HUES6 (cell line): ENCODE measurements at regions not wholly inside any gene's neighbourhood (a gene's known extent, or its start where the extent isn't known, plus 50 kb on each side); places are given as distances from the start of the nearest gene placed in this dataset.

Experiments
- H3K27ac ChIP-seq: 2 replicates; pipeline ENCODE4 v1.7.0; 2013; ENCODE audit warnings: low read depth, mild to moderate bottlenecking, low read length, inconsistent platforms
- H3K27me3 ChIP-seq: 2 replicates; pipeline ENCODE4 v1.6.1; 2013; ENCODE audit warnings: low read length; ENCODE audit not compliant: control insufficient read depth, insufficient read depth
- H3K36me3 ChIP-seq: 2 replicates; pipeline ENCODE4 v1.6.1; 2013; ENCODE audit warnings: low read length; ENCODE audit not compliant: control insufficient read depth, insufficient read depth
- H3K4me1 ChIP-seq: 2 replicates; pipeline ENCODE4 v1.6.1; 2013; ENCODE audit warnings: low read length; ENCODE audit not compliant: control insufficient read depth, insufficient read depth
- H3K4me3 ChIP-seq: 2 replicates; pipeline ENCODE4 v1.5.1; 2013; ENCODE audit warnings: low read depth, low read length
- H3K9ac ChIP-seq: one replicate; pipeline ENCODE4 v1.6.1; 2013; ENCODE audit warnings: mild to moderate bottlenecking, low read length
- H3K9me3 ChIP-seq: 2 replicates; pipeline ENCODE4 v1.6.1; 2013; ENCODE audit warnings: low read depth, low read length; ENCODE audit not compliant: control insufficient read depth, insufficient read depth

DNA sequence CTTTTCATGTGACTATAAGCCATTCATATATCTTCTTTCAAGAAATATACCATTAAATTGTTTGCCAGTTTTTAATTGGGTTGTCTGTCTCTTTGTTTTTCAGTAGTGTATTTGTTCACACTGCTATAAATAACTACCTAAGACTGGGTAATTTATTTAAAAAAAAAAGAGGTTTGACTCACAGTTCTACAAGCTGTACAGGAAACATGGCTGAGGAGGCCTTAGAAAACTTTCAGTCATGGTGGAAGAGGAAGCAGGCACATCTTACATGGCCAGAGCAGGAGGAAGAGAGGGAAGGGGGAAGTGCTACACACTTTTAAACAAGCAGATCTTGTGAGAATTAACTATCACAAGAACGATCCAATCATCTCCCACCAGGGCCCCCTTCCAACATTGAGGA lies 255.3 kb downstream of the EPM2A start:
- Histone ChIP-seq H3K4me3 (no peak overlapping the region), H3K27ac (no peak overlapping the region), H3K9me3 (peaks cover 6% of the 10 kb centered on the region; the same call in 1 of the 2 replicates), H3K4me1 (no peaks in the 10 kb centered on the region), H3K9ac (no peak overlapping the region), H3K36me3 (no peaks in the 10 kb centered on the region), H3K27me3 (no peaks in the 10 kb centered on the region)

DNA sequence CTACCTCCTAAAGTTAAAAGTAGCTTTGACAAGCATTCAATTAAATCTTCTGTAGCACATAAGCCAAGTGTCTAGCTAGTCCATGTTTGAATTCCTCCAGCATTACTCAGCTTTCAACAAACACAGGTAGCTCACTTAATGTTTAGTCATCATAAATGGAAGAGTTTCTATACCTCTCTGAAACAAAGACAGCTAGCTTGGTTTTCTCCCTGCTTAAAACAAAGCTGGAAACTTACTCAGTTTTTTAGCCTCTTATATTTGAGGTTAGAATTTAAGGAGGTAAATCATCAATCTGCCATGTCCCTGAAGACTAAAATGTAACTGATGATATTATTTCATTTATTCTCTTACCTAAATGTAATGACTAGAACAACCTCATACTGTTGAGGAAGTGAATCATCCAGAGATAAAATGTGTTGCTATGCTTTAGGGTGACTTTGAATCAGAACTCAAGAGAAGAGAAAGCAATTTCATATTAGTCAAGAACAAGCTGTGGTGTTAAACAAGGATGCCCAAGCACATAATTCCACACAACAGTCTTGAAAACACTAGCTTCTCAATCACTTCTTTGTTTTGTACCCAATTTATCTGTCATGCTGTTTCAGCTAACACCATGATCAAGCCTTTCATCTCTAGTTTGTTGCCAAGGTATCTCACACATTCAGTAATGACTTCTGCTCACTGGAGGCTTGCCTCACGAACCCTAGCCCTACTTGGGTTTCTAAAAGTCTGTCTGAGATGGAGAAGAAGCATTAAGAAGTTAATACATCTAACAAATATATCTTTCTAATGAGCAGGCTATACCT lies 251.9 kb downstream of the EPM2A start:
- H3K27ac ChIP-seq: no peak overlapping the region
- H3K4me3 ChIP-seq: no peak overlapping the region
- no peaks in the 10 kb centered on the region for H3K36me3 ChIP-seq
- no peaks in the 10 kb centered on the region for H3K4me1 ChIP-seq
- H3K9ac ChIP-seq: no peak overlapping the region
- H3K27me3 ChIP-seq: no peaks in the 10 kb centered on the region
- peaks cover under 1% of the 10 kb centered on the region; the same call in 1 of the 2 replicates for H3K9me3 ChIP-seq

DNA sequence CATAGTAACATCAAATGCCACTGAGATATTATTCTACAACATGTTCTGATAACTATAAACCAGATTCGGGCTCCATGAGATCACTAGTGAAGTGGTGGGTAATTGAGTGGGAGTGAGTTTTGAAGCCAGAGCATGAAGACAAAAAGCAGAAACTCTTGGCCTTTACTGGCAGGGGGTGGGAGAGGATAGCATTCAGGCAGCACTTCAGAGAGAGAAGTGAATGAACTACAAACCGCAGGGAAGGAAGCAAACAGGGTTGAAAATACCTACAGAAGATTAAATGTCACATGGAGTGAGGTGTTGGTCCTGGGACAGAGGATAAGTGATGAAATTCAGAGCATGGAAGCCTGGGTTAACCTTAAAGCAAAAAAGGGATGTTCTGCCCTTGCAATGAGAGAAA lies 250.0 kb downstream of the EPM2A start:
- Histone ChIP-seq H3K36me3 (no peaks in the 10 kb centered on the region), H3K27me3 (no peaks in the 10 kb centered on the region), H3K4me3 (no peak overlapping the region), H3K9me3 (no peaks in the 10 kb centered on the region), H3K27ac (no peak overlapping the region), H3K4me1 (no peaks in the 10 kb centered on the region), H3K9ac (no peak overlapping the region)

DNA sequence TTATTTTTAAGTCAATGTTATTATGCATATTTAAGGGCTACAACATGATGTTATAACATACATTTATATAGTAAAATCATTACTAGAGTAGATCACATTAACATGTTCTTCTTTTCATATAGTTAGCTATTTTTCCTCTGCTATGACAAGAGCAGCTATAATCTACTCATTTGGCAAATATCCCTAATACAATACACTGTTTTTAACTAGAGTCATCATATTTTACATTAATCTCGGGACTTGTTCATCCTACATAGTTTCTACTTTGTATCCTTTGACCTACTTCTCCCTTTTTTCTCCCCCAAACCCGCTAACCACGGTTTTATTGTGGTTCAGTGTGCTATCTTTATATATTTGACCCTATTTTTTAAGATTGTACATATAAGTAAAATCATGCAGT lies 249.0 kb downstream of the EPM2A start:
- H3K4me3 ChIP-seq: no peak overlapping the region
- H3K27ac ChIP-seq: no peak overlapping the region
- no peak overlapping the region for H3K9ac ChIP-seq
- no peaks in the 10 kb centered on the region for H3K4me1 ChIP-seq
- no peaks in the 10 kb centered on the region for H3K36me3 ChIP-seq
- H3K27me3 ChIP-seq: no peaks in the 10 kb centered on the region
- H3K9me3 ChIP-seq: no peaks in the 10 kb centered on the region

DNA sequence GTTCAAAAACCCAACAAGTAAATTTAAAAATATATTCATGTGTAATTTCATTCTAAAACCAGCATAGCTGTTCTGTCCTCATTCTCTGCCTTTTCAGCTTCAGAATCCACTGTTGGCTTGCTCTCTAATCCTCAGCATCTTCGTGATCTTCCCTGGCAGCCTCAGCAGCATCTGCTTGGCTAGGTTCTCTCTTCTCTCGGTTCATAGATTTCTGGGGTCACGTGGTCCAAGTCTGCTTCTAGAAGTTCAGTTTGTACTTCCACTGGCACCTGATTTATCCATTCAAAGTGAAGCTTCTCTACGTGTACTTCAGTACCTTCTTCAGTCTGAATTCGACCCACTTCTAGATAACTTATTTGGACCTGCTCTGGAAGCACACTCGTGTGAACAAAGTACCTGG lies 245.7 kb downstream of the EPM2A start:
- Histone ChIP-seq H3K27ac (no peak overlapping the region), H3K27me3 (no peaks in the 10 kb centered on the region), H3K9ac (no peak overlapping the region)

DNA sequence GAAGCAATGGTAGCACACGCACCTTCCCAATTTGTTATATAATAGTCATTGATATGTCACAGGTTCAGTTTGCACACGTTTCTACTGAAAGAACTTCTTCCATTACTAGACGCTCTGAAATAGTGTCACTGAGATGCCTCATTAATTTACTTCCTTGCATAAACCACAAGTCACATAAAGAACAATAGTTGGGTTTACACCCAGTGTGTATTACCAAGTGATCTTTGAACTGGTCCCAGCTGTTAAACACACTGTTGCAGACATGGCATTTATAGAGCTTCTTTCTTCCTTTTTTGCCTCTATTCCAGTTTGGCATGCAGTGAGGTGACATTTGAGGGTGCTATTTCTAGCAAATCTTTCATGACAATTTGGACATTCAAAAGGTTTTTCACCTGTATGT lies 245.3 kb downstream of the EPM2A start:
- no peak overlapping the region for H3K27ac ChIP-seq
- no peak overlapping the region for H3K4me3 ChIP-seq
- no peaks in the 10 kb centered on the region for H3K27me3 ChIP-seq
- no peaks in the 10 kb centered on the region for H3K36me3 ChIP-seq
- no peak overlapping the region for H3K9ac ChIP-seq
- H3K9me3 ChIP-seq: no peaks in the 10 kb centered on the region
- H3K4me1 ChIP-seq: no peaks in the 10 kb centered on the region

More for the DNA sequence above, 245.7 kb downstream of the EPM2A start:
- H3K4me3 ChIP-seq: no peak overlapping the region
- no peaks in the 10 kb centered on the region for H3K4me1 ChIP-seq
- H3K9me3 ChIP-seq: no peaks in the 10 kb centered on the region
- no peaks in the 10 kb centered on the region for H3K36me3 ChIP-seq

DNA sequence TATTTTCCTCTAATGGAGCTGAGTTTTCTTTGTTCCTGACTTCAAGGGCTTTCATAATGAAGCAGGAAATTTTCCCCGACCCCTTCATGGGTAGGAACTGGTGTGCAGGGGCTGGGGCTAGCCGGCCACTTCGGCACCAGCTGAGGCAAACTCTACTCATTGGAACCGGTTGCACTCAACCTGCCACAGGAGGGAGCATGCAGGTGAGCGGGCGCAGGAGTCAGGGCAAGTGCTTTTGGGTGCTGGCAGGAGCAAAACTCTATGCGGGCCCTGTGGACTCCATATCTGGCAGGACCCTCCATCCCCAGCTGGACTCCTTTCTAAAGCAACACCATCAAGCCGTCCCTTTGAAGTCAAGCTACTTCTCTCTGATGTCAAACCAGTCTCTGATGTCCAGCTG lies 244.2 kb downstream of the EPM2A start:
- H3K27ac ChIP-seq: no peak overlapping the region
- H3K4me3 ChIP-seq: no peak overlapping the region
- H3K36me3 ChIP-seq: no peaks in the 10 kb centered on the region
- H3K4me1 ChIP-seq: no peaks in the 10 kb centered on the region
- H3K9ac ChIP-seq: no peak overlapping the region
- H3K9me3 ChIP-seq: no peaks in the 10 kb centered on the region
- no peaks in the 10 kb centered on the region for H3K27me3 ChIP-seq

DNA sequence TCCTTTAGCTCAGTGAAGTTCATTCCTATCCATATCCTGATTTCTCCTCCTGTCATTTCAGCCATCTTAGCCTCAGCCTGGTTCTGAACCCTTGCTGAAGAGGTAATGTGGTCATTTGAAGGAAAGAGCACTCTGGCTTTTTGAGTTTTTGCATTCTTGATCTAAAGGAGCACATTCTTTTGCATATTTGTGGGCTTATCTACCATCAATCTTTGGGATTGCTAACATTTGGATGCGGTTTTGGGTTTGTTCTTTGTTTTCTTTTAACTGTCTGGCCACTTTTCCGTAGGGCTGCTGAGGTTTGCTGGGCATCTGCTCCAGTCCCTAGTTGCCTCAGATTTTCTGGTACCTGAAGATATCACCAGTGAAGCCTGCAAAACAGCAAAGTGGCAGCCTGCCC lies 238.3 kb downstream of the EPM2A start:
- Histone ChIP-seq H3K36me3 (no peaks in the 10 kb centered on the region), H3K9ac (no peak overlapping the region), H3K4me3 (no peak overlapping the region), H3K27me3 (no peaks in the 10 kb centered on the region), H3K27ac (no peak overlapping the region), H3K9me3 (no peaks in the 10 kb centered on the region), H3K4me1 (no peaks in the 10 kb centered on the region)

DNA sequence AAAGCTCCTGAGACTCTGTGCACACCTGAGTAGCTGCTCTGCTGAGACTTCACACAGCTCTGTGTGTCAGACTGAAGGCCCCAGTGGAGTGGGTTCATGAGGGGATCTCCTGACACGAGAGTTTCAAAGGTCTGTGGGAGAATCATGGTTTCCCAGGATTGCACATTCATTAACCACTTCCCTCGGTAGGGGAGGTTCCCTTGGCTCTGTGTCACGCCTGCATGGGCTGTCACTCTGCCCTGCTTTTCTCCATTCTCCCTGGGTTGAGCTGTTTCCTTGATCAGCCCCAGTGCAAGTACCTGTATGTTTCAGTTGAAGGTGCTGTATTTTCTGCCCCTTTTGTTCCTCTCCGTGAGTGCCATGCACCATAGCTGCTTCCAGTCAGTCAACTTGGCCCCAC lies 236.9 kb downstream of the EPM2A start:
- no peaks in the 10 kb centered on the region for H3K27me3 ChIP-seq
- no peaks in the 10 kb centered on the region for H3K9me3 ChIP-seq
- H3K27ac ChIP-seq: no peak overlapping the region
- H3K4me3 ChIP-seq: no peak overlapping the region
- no peaks in the 10 kb centered on the region for H3K36me3 ChIP-seq
- no peak overlapping the region for H3K9ac ChIP-seq
- no peaks in the 10 kb centered on the region for H3K4me1 ChIP-seq

DNA sequence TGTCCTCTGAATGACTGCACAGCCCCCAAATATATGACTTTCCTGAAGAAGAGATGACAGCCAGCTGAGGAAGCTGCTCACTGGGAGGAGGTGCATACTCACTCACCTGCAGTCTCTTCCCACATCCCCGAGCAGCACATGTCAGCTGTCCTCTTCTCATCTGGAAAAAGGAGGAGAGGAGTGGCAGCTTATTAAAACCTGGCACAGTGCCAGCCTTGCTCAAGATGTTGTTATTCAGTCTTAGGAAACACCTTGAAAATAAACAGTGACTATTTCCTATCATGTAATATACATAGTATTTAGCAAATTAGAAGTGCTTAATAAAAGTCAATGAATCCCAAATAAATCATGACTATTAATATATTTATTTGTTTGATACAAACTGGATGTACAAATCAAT lies 232.9 kb downstream of the EPM2A start:
- no peak overlapping the region for H3K9ac ChIP-seq
- no peak overlapping the region for H3K4me3 ChIP-seq
- no peaks in the 10 kb centered on the region for H3K36me3 ChIP-seq
- no peak overlapping the region for H3K27ac ChIP-seq
- no peaks in the 10 kb centered on the region for H3K9me3 ChIP-seq
- no peaks in the 10 kb centered on the region for H3K4me1 ChIP-seq
- H3K27me3 ChIP-seq: no peaks in the 10 kb centered on the region

DNA sequence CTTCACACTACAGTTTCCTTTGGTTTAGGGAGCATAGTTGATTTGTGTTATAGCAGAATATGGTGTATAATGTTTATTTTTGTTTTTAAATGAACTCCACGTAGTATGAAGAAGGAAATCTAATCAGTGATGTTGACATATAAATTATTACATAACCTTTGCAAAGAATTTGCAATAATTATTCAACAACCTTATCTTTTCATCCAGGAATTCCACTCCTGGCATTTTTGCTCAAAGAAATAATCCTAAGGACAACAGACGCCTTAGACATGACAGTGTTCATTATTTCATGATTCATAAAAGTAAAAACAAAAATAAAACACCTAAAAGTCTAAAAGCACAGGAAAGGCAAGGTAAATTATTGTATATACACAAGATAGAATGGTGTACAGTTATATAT lies 229.2 kb downstream of the EPM2A start:
- no peak overlapping the region for H3K9ac ChIP-seq
- no peaks in the 10 kb centered on the region for H3K9me3 ChIP-seq
- no peaks in the 10 kb centered on the region for H3K27me3 ChIP-seq
- no peaks in the 10 kb centered on the region for H3K4me1 ChIP-seq
- H3K4me3 ChIP-seq: no peak overlapping the region
- H3K36me3 ChIP-seq: no peaks in the 10 kb centered on the region
- H3K27ac ChIP-seq: no peak overlapping the region
